ENCODE measurements at regions not wholly inside any gene's neighbourhood (a gene's known extent, or its start where the extent isn't known, plus 50 kb on each side); places are given as distances from the start of the nearest gene placed in this dataset.

- Mint-ChIP-seq H3K4me3 (no peak overlapping the region), H3K27ac (no peak overlapping the region), H3K9me3 (ENCODE audit: low read depth) (no peaks in the 10 kb centered on the region), H3K4me1 (ENCODE audit: low read depth) (peaks cover 31% of the 10 kb centered on the region), H3K27me3 (no peaks in the 10 kb centered on the region), H3K36me3 (no peaks in the 10 kb centered on the region)
Observed at GRCh38 chr6:37560737-37561103, 61.0 kb upstream of the CCDC167 start.

- peak overlapping the region; percentile 42 for H3K27ac Mint-ChIP-seq
- H3K4me3 Mint-ChIP-seq: peak overlapping the region; percentile 25
- no peaks in the 10 kb centered on the region for H3K9me3 Mint-ChIP-seq (ENCODE audit: low read depth)
- no peaks in the 10 kb centered on the region for H3K36me3 Mint-ChIP-seq
- no peaks in the 10 kb centered on the region for H3K27me3 Mint-ChIP-seq
- peaks cover 35% of the 10 kb centered on the region for H3K4me1 Mint-ChIP-seq (ENCODE audit: low read depth)
Observed at GRCh38 chr6:37559501-37559900, 59.8 kb upstream of the CCDC167 start.

DNA sequence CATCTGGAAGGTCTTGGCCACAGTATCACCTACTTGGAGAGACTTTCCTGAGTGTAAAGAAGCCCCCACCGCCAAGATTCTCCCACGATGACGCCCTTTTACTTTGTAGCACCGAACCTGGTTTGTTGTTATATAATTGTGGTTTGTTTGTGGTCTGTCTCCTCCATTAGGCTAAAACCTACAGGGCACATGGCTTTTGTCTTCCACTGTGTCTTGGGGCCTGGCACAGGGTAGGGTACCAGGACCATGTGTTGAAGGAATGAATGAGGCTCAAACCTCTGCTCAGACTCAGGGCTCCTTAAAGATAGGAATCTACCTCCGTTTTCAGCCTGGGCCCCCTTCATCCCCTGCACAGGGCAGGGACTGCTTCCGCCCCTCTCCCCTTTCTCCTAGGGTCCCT lies 59.4 kb upstream of the CCDC167 start:
- Mint-ChIP-seq H3K4me1 (ENCODE audit: low read depth) (peaks cover 39% of the 10 kb centered on the region), H3K9me3 (ENCODE audit: low read depth) (no peaks in the 10 kb centered on the region), H3K27me3 (no peaks in the 10 kb centered on the region), H3K4me3 (no peak overlapping the region), H3K36me3 (no peaks in the 10 kb centered on the region), H3K27ac (no peak overlapping the region)

- H3K27me3 Mint-ChIP-seq: no peaks in the 10 kb centered on the region
- no peaks in the 10 kb centered on the region for H3K9me3 Mint-ChIP-seq (ENCODE audit: low read depth)
- H3K27ac Mint-ChIP-seq: no peak overlapping the region
- peaks cover 43% of the 10 kb centered on the region for H3K4me1 Mint-ChIP-seq (ENCODE audit: low read depth)
- H3K36me3 Mint-ChIP-seq: no peaks in the 10 kb centered on the region
- H3K4me3 Mint-ChIP-seq: no peak overlapping the region
Observed at GRCh38 chr6:37558646-37559045, 59.0 kb upstream of the CCDC167 start.

GRCh38 chr6:37558168-37558567 lies 58.5 kb upstream of the CCDC167 start:
- Mint-ChIP-seq H3K4me3 (no peak overlapping the region), H3K4me1 (ENCODE audit: low read depth) (peaks cover 48% of the 10 kb centered on the region), H3K27me3 (no peaks in the 10 kb centered on the region), H3K36me3 (no peaks in the 10 kb centered on the region), H3K27ac (peak overlapping the region; percentile 2), H3K9me3 (ENCODE audit: low read depth) (no peaks in the 10 kb centered on the region)

DNA sequence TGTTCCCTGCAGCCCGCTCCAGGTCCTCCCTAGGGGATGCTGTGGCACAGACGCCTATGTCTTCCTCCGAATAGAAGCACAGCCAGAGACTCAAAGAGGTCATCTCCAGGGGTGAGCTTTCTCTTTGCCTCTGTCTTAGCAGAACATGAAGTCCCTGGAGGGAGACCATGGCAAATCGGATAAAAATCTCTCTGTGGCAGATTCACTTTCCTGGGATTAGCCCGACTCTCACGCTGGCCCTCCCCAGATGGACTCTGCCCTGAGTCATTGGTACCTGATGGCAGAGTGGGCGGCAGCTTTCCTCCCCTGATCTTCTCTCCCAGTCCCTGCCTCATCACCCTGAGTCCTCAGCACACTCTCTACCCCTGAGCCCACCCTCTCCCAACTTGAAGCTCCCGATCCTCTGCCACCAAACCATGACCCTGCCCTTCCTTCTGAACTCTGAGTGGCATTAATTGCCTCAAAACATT lies 58.0 kb upstream of the CCDC167 start:
- peaks cover 52% of the 10 kb centered on the region for H3K4me1 Mint-ChIP-seq (ENCODE audit: low read depth)
- no peaks in the 10 kb centered on the region for H3K27me3 Mint-ChIP-seq
- no peaks in the 10 kb centered on the region for H3K9me3 Mint-ChIP-seq (ENCODE audit: low read depth)
- H3K36me3 Mint-ChIP-seq: no peaks in the 10 kb centered on the region
- H3K4me3 Mint-ChIP-seq: no peak overlapping the region
- H3K27ac Mint-ChIP-seq: peak overlapping the region; percentile 2

- no peak overlapping the region for H3K27ac Mint-ChIP-seq
Observed at GRCh38 chr6:37556881-37557644, 57.4 kb upstream of the CCDC167 start.

GRCh38 chr6:37555040-37555781 lies 55.5 kb upstream of the CCDC167 start:
- H3K4me1 Mint-ChIP-seq (ENCODE audit: low read depth): peaks cover 47% of the 10 kb centered on the region
- no peak overlapping the region for H3K4me3 Mint-ChIP-seq
- H3K27me3 Mint-ChIP-seq: no peaks in the 10 kb centered on the region
- H3K9me3 Mint-ChIP-seq (ENCODE audit: low read depth): no peaks in the 10 kb centered on the region
- H3K36me3 Mint-ChIP-seq: no peaks in the 10 kb centered on the region
- no peak overlapping the region for H3K27ac Mint-ChIP-seq

More at GRCh38 chr6:37556881-37557644, 57.4 kb upstream of the CCDC167 start:
- Mint-ChIP-seq H3K4me3 (no peak overlapping the region), H3K27me3 (no peaks in the 10 kb centered on the region), H3K36me3 (no peaks in the 10 kb centered on the region), H3K9me3 (ENCODE audit: low read depth) (no peaks in the 10 kb centered on the region), H3K4me1 (ENCODE audit: low read depth) (peaks cover 52% of the 10 kb centered on the region)

GRCh38 chr6:37554480-37554819 lies 54.8 kb upstream of the CCDC167 start:
- Mint-ChIP-seq H3K36me3 (no peaks in the 10 kb centered on the region), H3K27me3 (no peaks in the 10 kb centered on the region), H3K4me3 (no peak overlapping the region), H3K4me1 (ENCODE audit: low read depth) (peaks cover 39% of the 10 kb centered on the region), H3K27ac (peak overlapping the region; percentile 72), H3K9me3 (ENCODE audit: low read depth) (no peaks in the 10 kb centered on the region)

- H3K27ac Mint-ChIP-seq: no peak overlapping the region
- no peaks in the 10 kb centered on the region for H3K27me3 Mint-ChIP-seq
- no peaks in the 10 kb centered on the region for H3K36me3 Mint-ChIP-seq
- H3K9me3 Mint-ChIP-seq (ENCODE audit: low read depth): no peaks in the 10 kb centered on the region
- H3K4me1 Mint-ChIP-seq (ENCODE audit: low read depth): peaks cover 32% of the 10 kb centered on the region
- H3K4me3 Mint-ChIP-seq: no peak overlapping the region
Observed at GRCh38 chr6:37552267-37552666, 52.6 kb upstream of the CCDC167 start.

DNA sequence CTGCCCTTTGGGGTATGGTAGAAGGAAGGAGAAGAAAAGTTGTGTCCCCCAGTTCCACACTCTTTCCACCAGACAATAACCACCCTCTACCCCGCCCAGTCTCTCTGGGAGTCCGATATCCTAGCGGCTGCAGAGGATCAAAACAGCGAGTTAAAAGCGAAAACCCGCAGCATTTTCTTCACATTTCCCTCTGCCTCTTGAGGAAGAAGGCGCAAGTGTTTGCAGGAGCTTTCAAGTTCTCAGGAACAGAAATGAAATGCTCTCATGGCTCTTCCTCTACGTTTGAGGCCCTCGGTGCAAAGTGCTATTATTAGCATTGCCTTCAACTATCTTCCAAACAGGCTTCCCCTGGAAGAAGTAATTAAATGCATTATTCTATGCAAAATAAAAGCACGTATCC lies 52.2 kb upstream of the CCDC167 start:
- Mint-ChIP-seq H3K27me3 (no peaks in the 10 kb centered on the region), H3K27ac (no peak overlapping the region)

GRCh38 chr6:37551446-37551845 lies 51.8 kb upstream of the CCDC167 start:
- no peak overlapping the region for H3K4me3 Mint-ChIP-seq
- H3K27me3 Mint-ChIP-seq: no peaks in the 10 kb centered on the region
- no peaks in the 10 kb centered on the region for H3K9me3 Mint-ChIP-seq (ENCODE audit: low read depth)
- peaks cover 35% of the 10 kb centered on the region for H3K4me1 Mint-ChIP-seq (ENCODE audit: low read depth)
- no peak overlapping the region for H3K27ac Mint-ChIP-seq
- H3K36me3 Mint-ChIP-seq: no peaks in the 10 kb centered on the region

More for the DNA sequence above, 52.2 kb upstream of the CCDC167 start:
- no peaks in the 10 kb centered on the region for H3K36me3 Mint-ChIP-seq
- H3K4me1 Mint-ChIP-seq (ENCODE audit: low read depth): peaks cover 35% of the 10 kb centered on the region
- H3K9me3 Mint-ChIP-seq (ENCODE audit: low read depth): no peaks in the 10 kb centered on the region
- H3K4me3 Mint-ChIP-seq: no peak overlapping the region

GRCh38 chr6:37551002-37551401 lies 51.3 kb upstream of the CCDC167 start:
- H3K4me3 Mint-ChIP-seq: no peak overlapping the region
- no peaks in the 10 kb centered on the region for H3K36me3 Mint-ChIP-seq
- no peaks in the 10 kb centered on the region for H3K27me3 Mint-ChIP-seq
- H3K27ac Mint-ChIP-seq: no peak overlapping the region
- peaks cover 35% of the 10 kb centered on the region for H3K4me1 Mint-ChIP-seq (ENCODE audit: low read depth)
- H3K9me3 Mint-ChIP-seq (ENCODE audit: low read depth): no peaks in the 10 kb centered on the region

GRCh38 chr6:37550191-37550831 lies 50.6 kb upstream of the CCDC167 start:
- H3K9me3 Mint-ChIP-seq (ENCODE audit: low read depth): no peaks in the 10 kb centered on the region
- no peaks in the 10 kb centered on the region for H3K27me3 Mint-ChIP-seq
- H3K27ac Mint-ChIP-seq: no peak overlapping the region
- H3K36me3 Mint-ChIP-seq: no peaks in the 10 kb centered on the region
- no peak overlapping the region for H3K4me3 Mint-ChIP-seq
- H3K4me1 Mint-ChIP-seq (ENCODE audit: low read depth): peaks cover 31% of the 10 kb centered on the region

GRCh38 chr6:37549558-37549957 lies 49.9 kb upstream of the CCDC167 start:
- Mint-ChIP-seq H3K4me1 (ENCODE audit: low read depth) (peaks cover 28% of the 10 kb centered on the region), H3K36me3 (no peaks in the 10 kb centered on the region), H3K9me3 (ENCODE audit: low read depth) (no peaks in the 10 kb centered on the region), H3K27me3 (no peaks in the 10 kb centered on the region), H3K4me3 (no peak overlapping the region), H3K27ac (no peak overlapping the region)

All from activated naive CD8-positive, alpha-beta T cell (primary cell).